ENCODE measurements at regions not wholly inside any gene's neighbourhood (a gene's known extent, or its start where the extent isn't known, plus 50 kb on each side); places are given as distances from the start of the nearest gene placed in this dataset.

DNA sequence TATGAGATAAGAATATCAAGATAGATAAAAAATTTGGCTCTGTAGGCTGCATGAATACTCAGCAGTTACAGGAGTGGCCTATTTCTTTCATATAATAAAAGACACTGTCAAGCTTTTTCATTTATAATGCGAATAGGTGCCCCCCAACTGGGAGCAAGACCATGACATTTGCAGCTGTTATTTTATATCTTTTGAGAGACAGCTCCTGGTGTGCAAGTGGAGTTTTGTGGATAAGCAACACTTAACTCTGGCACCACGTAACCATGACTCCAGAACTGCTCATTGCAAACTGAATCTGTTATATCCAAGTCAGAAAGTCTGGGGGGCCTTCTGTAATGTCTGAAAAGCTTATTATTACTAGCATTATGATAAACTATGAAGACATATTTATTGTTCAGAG, 1372.4 kb downstream of the C4orf33 start:
- Histone ChIP-seq H4K20me1 (ENCODE audit: insufficient read depth) (no peaks in the 10 kb centered on the region), H3K27ac (no peak overlapping the region), H3K4me1 (ENCODE audit: insufficient read depth) (no peaks in the 10 kb centered on the region), H2AFZ (no peak overlapping the region), H3K9me2 (ENCODE audit: insufficient read depth) (no peaks in the 10 kb centered on the region), H3K79me2 (ENCODE audit: insufficient read depth) (no peaks in the 10 kb centered on the region), H3K4me2 (ENCODE audit: unreplicated experiment) (no peak overlapping the region), H3F3A (ENCODE audit: insufficient read depth) (no peaks in the 10 kb centered on the region), H3K9me3 (ENCODE audit: low read depth) (peaks cover 3% of the 10 kb centered on the region), H3K36me3 (ENCODE audit: low read depth) (no peaks in the 10 kb centered on the region), H3K27me3 (replicated peaks; ENCODE audit: insufficient read depth) (no peaks in the 10 kb centered on the region), H3K4me3 (no peak overlapping the region), H3K9ac (no peak overlapping the region)
- 6 to 12% methylated on average over 2 of the region's 2 CpGs for WGBS, 2 experiments (ENCODE audit: low coverage in 1 of 2, low lambda C conversion rate in 2 of 2, missing lambda C conversion rate in 2 of 2)
- in situ Hi-C loops (cut with MboI): no loop called here
- TF ChIP-seq EZH2 (IDR thresholded peaks at IDR 0.05; ENCODE audit: insufficient read depth, poor library complexity, severe bottlenecking): no peak
- TF ChIP-seq EZH2phosphoT487 (IDR thresholded peaks at IDR 0.05; ENCODE audit: insufficient read depth, low read depth): no peak
- DNase-seq: no peak

DNA sequence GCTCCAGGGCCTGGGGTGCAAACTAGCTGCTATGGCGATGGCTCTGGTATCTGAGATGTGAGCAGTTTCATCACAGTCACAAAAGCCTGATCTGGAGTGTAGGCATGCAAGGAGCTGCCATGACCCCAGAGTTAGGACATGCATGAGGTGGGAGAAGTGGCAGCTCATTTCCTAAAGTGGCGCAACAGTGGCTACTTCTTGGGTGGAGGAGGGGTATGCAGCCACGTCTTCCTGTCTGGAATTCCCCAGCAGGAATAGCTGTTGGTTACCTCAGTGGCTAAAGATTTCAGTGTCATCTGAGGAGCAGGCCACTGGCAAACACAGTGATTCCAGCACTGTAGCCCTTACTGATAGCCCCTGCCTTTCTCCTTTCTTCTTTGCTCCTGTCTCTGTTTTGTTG, 1382.5 kb downstream of the C4orf33 start:
- H4K20me1 ChIP-seq (ENCODE audit: insufficient read depth): no peaks in the 10 kb centered on the region
- H3K4me2 ChIP-seq (ENCODE audit: unreplicated experiment): no peak overlapping the region
- no peak for TF ChIP-seq EZH2 (IDR thresholded peaks at IDR 0.05; ENCODE audit: insufficient read depth, poor library complexity, severe bottlenecking)
- no peaks in the 10 kb centered on the region for H3K4me1 ChIP-seq (ENCODE audit: insufficient read depth)
- 20 to 22% methylated on average over 3 of the region's 3 CpGs for WGBS, 2 experiments (ENCODE audit: low coverage in 1 of 2, low lambda C conversion rate in 2 of 2, missing lambda C conversion rate in 2 of 2)
- no peaks in the 10 kb centered on the region for H3K79me2 ChIP-seq (ENCODE audit: insufficient read depth)
- H3K36me3 ChIP-seq (ENCODE audit: low read depth): no peaks in the 10 kb centered on the region
- no peak overlapping the region for H3K4me3 ChIP-seq
- no peaks in the 10 kb centered on the region for H3K9me2 ChIP-seq (ENCODE audit: insufficient read depth)
- peak overlapping the region; percentile 52 for H3K27ac ChIP-seq
- 0 out of 2 replicates have a peak overlapping the region, but pooled peaks have one; percentile 11 for H3K9ac ChIP-seq
- DNase-seq: peak; percentile 37
- H3K27me3 ChIP-seq (replicated peaks; ENCODE audit: insufficient read depth): no peaks in the 10 kb centered on the region
- H3F3A ChIP-seq (ENCODE audit: insufficient read depth): no peaks in the 10 kb centered on the region
- no peaks in the 10 kb centered on the region for H3K9me3 ChIP-seq (ENCODE audit: low read depth)
- in situ Hi-C loops (cut with MboI): no loop called here
- no peak overlapping the region for H2AFZ ChIP-seq

DNA sequence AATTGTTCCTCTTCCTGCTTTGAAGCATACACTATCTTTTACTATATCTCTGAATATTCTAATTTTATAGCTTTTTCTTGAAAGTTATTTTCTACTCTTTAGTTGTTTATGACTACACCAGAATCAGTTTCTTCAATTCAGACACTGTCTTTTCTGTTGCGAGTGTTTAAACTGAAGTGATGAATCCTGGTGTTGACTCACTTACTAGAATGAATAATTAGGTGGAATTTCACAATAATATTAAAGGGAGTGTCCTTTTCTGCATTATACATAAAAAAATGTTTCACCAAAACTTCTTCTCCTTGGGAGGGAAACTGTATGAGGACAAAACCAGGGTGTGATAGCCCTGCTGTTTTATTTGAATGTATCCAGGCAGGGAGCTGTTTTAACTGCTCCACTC, 1383.1 kb downstream of the C4orf33 start:
- H3K36me3 ChIP-seq (ENCODE audit: low read depth): no peaks in the 10 kb centered on the region

DNA sequence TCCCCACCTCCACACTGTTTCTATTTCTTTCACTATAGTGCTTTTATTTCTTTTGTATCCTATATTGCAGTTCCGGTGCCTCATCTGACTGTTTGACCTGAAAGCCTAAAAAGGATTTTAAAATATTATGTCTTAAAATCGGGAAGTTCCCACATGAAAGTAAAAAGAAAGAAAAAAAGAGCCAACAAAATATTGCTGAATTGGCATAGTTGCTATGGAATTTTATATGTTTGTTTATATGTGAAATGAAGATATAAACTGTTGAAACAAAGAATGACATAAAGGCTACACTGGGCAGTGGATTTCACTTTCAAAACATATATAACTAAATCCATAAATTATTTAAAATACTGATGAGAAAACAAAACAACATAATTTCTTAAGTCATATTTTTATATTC, 1383.7 kb downstream of the C4orf33 start:
- Histone ChIP-seq H3K9ac (no peak overlapping the region), H3K4me2 (ENCODE audit: unreplicated experiment) (no peak overlapping the region), H3K36me3 (ENCODE audit: low read depth) (no peaks in the 10 kb centered on the region), H3K27me3 (replicated peaks; ENCODE audit: insufficient read depth) (no peaks in the 10 kb centered on the region), H3K4me1 (ENCODE audit: insufficient read depth) (no peaks in the 10 kb centered on the region), H3K9me3 (ENCODE audit: low read depth) (no peaks in the 10 kb centered on the region), H4K20me1 (ENCODE audit: insufficient read depth) (no peaks in the 10 kb centered on the region), H3K79me2 (ENCODE audit: insufficient read depth) (no peaks in the 10 kb centered on the region), H2AFZ (no peak overlapping the region), H3K9me2 (ENCODE audit: insufficient read depth) (no peaks in the 10 kb centered on the region), H3F3A (ENCODE audit: insufficient read depth) (no peaks in the 10 kb centered on the region), H3K27ac (no peak overlapping the region), H3K4me3 (no peak overlapping the region)
- WGBS, 2 experiments (ENCODE audit: low coverage in 1 of 2, low lambda C conversion rate in 2 of 2, missing lambda C conversion rate in 2 of 2): 18 to 25% methylated on average over 2 of the region's 2 CpGs
- no peak for DNase-seq
- TF ChIP-seq EZH2 (IDR thresholded peaks at IDR 0.05; ENCODE audit: insufficient read depth, poor library complexity, severe bottlenecking) (no peak), EZH2phosphoT487 (IDR thresholded peaks at IDR 0.05; ENCODE audit: insufficient read depth, low read depth) (no peak)
- in situ Hi-C loops (cut with MboI): no loop called here

More for the DNA sequence above, 1383.1 kb downstream of the C4orf33 start:
- Histone ChIP-seq H3K9me2 (ENCODE audit: insufficient read depth) (no peaks in the 10 kb centered on the region), H3K4me1 (ENCODE audit: insufficient read depth) (no peaks in the 10 kb centered on the region), H3K27ac (peak overlapping the region; percentile 52), H2AFZ (no peak overlapping the region), H3K9me3 (ENCODE audit: low read depth) (no peaks in the 10 kb centered on the region), H3K4me3 (no peak overlapping the region), H3K4me2 (ENCODE audit: unreplicated experiment) (no peak overlapping the region), H3K9ac (0 out of 2 replicates have a peak overlapping the region, but pooled peaks have one; percentile 11), H4K20me1 (ENCODE audit: insufficient read depth) (no peaks in the 10 kb centered on the region), H3F3A (ENCODE audit: insufficient read depth) (no peaks in the 10 kb centered on the region), H3K27me3 (replicated peaks; ENCODE audit: insufficient read depth) (no peaks in the 10 kb centered on the region), H3K79me2 (ENCODE audit: insufficient read depth) (no peaks in the 10 kb centered on the region)
- DNase-seq: peak; percentile 22
- TF ChIP-seq EZH2 (IDR thresholded peaks at IDR 0.05; ENCODE audit: insufficient read depth, poor library complexity, severe bottlenecking) (no peak), EZH2phosphoT487 (IDR thresholded peaks at IDR 0.05; ENCODE audit: insufficient read depth, low read depth) (no peak)
- 0 to 5% methylated on average over 1 of the region's 1 CpG for WGBS, 2 experiments (ENCODE audit: low coverage in 1 of 2, low lambda C conversion rate in 2 of 2, missing lambda C conversion rate in 2 of 2)
- in situ Hi-C loops (cut with MboI): no loop called here

DNA sequence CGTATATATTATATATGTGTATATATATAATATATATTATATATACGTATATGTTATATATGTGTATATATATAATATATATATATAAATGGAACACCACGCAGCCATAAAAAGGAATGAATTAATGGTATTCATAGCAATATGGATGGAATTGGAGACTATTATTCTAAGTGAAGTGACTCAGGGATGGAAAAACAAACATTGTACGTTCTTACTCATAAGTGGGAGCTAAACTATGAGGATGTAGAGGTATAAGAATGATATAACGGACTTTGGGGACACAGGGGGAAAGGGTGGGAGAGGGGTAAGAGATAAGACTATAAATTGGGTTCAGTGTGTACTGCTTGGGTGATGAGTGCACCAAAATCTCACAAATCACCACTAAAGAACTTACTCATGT, 1388.9 kb downstream of the C4orf33 start:
- no peak overlapping the region for H3K9ac ChIP-seq
- no peaks in the 10 kb centered on the region for H3K9me3 ChIP-seq (ENCODE audit: low read depth)
- TF ChIP-seq EZH2phosphoT487 (IDR thresholded peaks at IDR 0.05; ENCODE audit: insufficient read depth, low read depth) (no peak), EZH2 (IDR thresholded peaks at IDR 0.05; ENCODE audit: insufficient read depth, poor library complexity, severe bottlenecking) (no peak)
- no peaks in the 10 kb centered on the region for H3K36me3 ChIP-seq (ENCODE audit: low read depth)
- no peaks in the 10 kb centered on the region for H4K20me1 ChIP-seq (ENCODE audit: insufficient read depth)
- no peak overlapping the region for H3K4me2 ChIP-seq (ENCODE audit: unreplicated experiment)
- 42 to 57% methylated on average over 4 to 5 of the region's 5 CpGs for WGBS, 2 experiments (ENCODE audit: low coverage in 1 of 2, low lambda C conversion rate in 2 of 2, missing lambda C conversion rate in 2 of 2)
- H3K9me2 ChIP-seq (ENCODE audit: insufficient read depth): no peaks in the 10 kb centered on the region
- no peaks in the 10 kb centered on the region for H3K27me3 ChIP-seq (replicated peaks; ENCODE audit: insufficient read depth)
- no peak overlapping the region for H2AFZ ChIP-seq
- in situ Hi-C loops (cut with MboI): no loop called here
- H3K27ac ChIP-seq: no peak overlapping the region
- no peaks in the 10 kb centered on the region for H3K4me1 ChIP-seq (ENCODE audit: insufficient read depth)
- peak; percentile 1 for DNase-seq
- H3F3A ChIP-seq (ENCODE audit: insufficient read depth): no peaks in the 10 kb centered on the region
- H3K79me2 ChIP-seq (ENCODE audit: insufficient read depth): no peaks in the 10 kb centered on the region
- H3K4me3 ChIP-seq: no peak overlapping the region

All from GM23248 (cell line).